ENCODE measurements at regions not wholly inside any gene's neighbourhood (a gene's known extent, or its start where the extent isn't known, plus 50 kb on each side); places are given as distances from the start of the nearest gene placed in this dataset.

- Histone ChIP-seq H3K27ac (ENCODE audit: low read depth, low read length) (no peak overlapping the region), H3K79me2 (ENCODE audit: insufficient read depth, low read length) (no peaks in the 10 kb centered on the region), H3K9ac (ENCODE audit: low read length) (no peak overlapping the region), H2AFZ (ENCODE audit: low read depth, low read length) (no peak overlapping the region), H3K36me3 (ENCODE audit: insufficient read depth, low read length) (no peaks in the 10 kb centered on the region), H4K20me1 (ENCODE audit: insufficient read depth, low read length) (no peaks in the 10 kb centered on the region), H3K4me3 (ENCODE audit: insufficient read depth, low read depth, low read length) (no peak overlapping the region), H3K27me3 (ENCODE audit: insufficient read depth, low read length) (no peaks in the 10 kb centered on the region), H3K4me2 (ENCODE audit: low read length) (no peak overlapping the region), H3K4me1 (ENCODE audit: insufficient read depth, low read length) (no peaks in the 10 kb centered on the region), H3K9me3 (ENCODE audit: insufficient read depth, low read depth, low read length) (no peaks in the 10 kb centered on the region)
- H3K36me3 Mint-ChIP-seq (ENCODE audit: low read depth, unreplicated experiment), result no peaks in the 10 kb centered on the region
- peaks cover 2% of the 10 kb centered on the region for H3K9me3 Mint-ChIP-seq (ENCODE audit: unreplicated experiment)
- H3K4me1 Mint-ChIP-seq (ENCODE audit: low read depth, unreplicated experiment), result no peaks in the 10 kb centered on the region
- DNase-seq (ENCODE audit: low read depth) (no peak), FAIRE-seq (no peak)
- H3K27me3 Mint-ChIP-seq (ENCODE audit: low read depth, unreplicated experiment), result no peaks in the 10 kb centered on the region
- H3K27ac Mint-ChIP-seq (ENCODE audit: unreplicated experiment), result no peak overlapping the region
- no peak overlapping the region for H3K4me3 Mint-ChIP-seq (ENCODE audit: unreplicated experiment)
- no peak for TF ChIP-seq EZH2 (IDR thresholded peaks at IDR 0.05; ENCODE audit: insufficient read depth, low read length)
- TF ChIP-seq, protein P1, sequence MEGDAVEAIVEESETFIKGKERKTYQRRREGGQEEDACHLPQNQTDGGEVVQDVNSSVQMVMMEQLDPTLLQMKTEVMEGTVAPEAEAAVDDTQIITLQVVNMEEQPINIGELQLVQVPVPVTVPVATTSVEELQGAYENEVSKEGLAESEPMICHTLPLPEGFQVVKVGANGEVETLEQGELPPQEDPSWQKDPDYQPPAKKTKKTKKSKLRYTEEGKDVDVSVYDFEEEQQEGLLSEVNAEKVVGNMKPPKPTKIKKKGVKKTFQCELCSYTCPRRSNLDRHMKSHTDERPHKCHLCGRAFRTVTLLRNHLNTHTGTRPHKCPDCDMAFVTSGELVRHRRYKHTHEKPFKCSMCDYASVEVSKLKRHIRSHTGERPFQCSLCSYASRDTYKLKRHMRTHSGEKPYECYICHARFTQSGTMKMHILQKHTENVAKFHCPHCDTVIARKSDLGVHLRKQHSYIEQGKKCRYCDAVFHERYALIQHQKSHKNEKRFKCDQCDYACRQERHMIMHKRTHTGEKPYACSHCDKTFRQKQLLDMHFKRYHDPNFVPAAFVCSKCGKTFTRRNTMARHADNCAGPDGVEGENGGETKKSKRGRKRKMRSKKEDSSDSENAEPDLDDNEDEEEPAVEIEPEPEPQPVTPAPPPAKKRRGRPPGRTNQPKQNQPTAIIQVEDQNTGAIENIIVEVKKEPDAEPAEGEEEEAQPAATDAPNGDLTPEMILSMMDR (IDR thresholded peaks at IDR 0.05; ENCODE audit: insufficient read depth, low read depth, low read length), result no peak
Observed at GRCh38 chr9:107984956-107985355, 495.4 kb upstream of the KLF4 start.

DNA sequence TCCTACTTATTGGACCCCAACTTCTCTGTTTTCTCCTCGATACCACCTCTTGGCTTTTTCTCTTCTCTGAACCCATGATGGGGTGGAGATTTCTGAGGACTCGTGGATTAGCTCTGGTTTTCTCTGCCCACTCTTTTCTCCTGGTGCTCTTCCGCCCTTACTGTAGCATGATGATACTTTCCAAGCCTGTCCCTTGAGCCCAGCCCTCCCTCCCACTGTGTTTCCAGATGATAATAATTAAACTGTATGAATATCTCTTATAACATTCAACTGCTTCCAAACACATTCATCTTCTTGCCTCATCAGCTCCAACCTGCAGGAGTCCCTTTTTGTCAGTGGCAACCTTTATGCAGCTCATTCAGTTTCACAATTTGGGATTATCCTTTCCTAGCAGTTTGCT lies 494.2 kb upstream of the KLF4 start:
- Mint-ChIP-seq H3K27ac (ENCODE audit: unreplicated experiment) (no peak overlapping the region), H3K4me1 (ENCODE audit: low read depth, unreplicated experiment) (no peaks in the 10 kb centered on the region), H3K36me3 (ENCODE audit: low read depth, unreplicated experiment) (no peaks in the 10 kb centered on the region), H3K9me3 (ENCODE audit: unreplicated experiment) (no peaks in the 10 kb centered on the region), H3K4me3 (ENCODE audit: unreplicated experiment) (no peak overlapping the region), H3K27me3 (ENCODE audit: low read depth, unreplicated experiment) (no peaks in the 10 kb centered on the region)
- H4K20me1 ChIP-seq (ENCODE audit: insufficient read depth, low read length), result no peaks in the 10 kb centered on the region
- H2AFZ ChIP-seq (ENCODE audit: low read depth, low read length), result no peak overlapping the region
- H3K4me1 ChIP-seq (ENCODE audit: insufficient read depth, low read length), result no peaks in the 10 kb centered on the region
- no peak for FAIRE-seq
- TF ChIP-seq, protein P1 (IDR thresholded peaks at IDR 0.05; ENCODE audit: insufficient read depth, low read depth, low read length), result no peak
- no peak for TF ChIP-seq EZH2 (IDR thresholded peaks at IDR 0.05; ENCODE audit: insufficient read depth, low read length)
- no peaks in the 10 kb centered on the region for H3K27me3 ChIP-seq (ENCODE audit: insufficient read depth, low read length)
- no peak overlapping the region for H3K4me3 ChIP-seq (ENCODE audit: insufficient read depth, low read depth, low read length)
- no peak overlapping the region for H3K27ac ChIP-seq (ENCODE audit: low read depth, low read length)
- no peak overlapping the region for H3K4me2 ChIP-seq (ENCODE audit: low read length)
- H3K79me2 ChIP-seq (ENCODE audit: insufficient read depth, low read length), result no peaks in the 10 kb centered on the region
- no peak overlapping the region for H3K9ac ChIP-seq (ENCODE audit: low read length)
- H3K36me3 ChIP-seq (ENCODE audit: insufficient read depth, low read length), result no peaks in the 10 kb centered on the region
- H3K9me3 ChIP-seq (ENCODE audit: insufficient read depth, low read depth, low read length), result no peaks in the 10 kb centered on the region
- no peak for DNase-seq (ENCODE audit: low read depth)

- H3K4me3 Mint-ChIP-seq (ENCODE audit: unreplicated experiment), result no peak overlapping the region
- no peak for FAIRE-seq
- TF ChIP-seq EZH2 (IDR thresholded peaks at IDR 0.05; ENCODE audit: insufficient read depth, low read length), result no peak
- TF ChIP-seq, protein P1 (IDR thresholded peaks at IDR 0.05; ENCODE audit: insufficient read depth, low read depth, low read length), result no peak
Observed at GRCh38 chr9:107983181-107983603, 493.6 kb upstream of the KLF4 start.

More at GRCh38 chr9:107983181-107983603, 493.6 kb upstream of the KLF4 start:
- Histone ChIP-seq H3K4me1 (ENCODE audit: insufficient read depth, low read length) (no peaks in the 10 kb centered on the region), H3K4me3 (ENCODE audit: insufficient read depth, low read depth, low read length) (no peak overlapping the region), H3K27ac (ENCODE audit: low read depth, low read length) (no peak overlapping the region), H3K36me3 (ENCODE audit: insufficient read depth, low read length) (no peaks in the 10 kb centered on the region), H4K20me1 (ENCODE audit: insufficient read depth, low read length) (no peaks in the 10 kb centered on the region), H2AFZ (ENCODE audit: low read depth, low read length) (no peak overlapping the region), H3K9ac (ENCODE audit: low read length) (no peak overlapping the region), H3K9me3 (ENCODE audit: insufficient read depth, low read depth, low read length) (no peaks in the 10 kb centered on the region), H3K79me2 (ENCODE audit: insufficient read depth, low read length) (no peaks in the 10 kb centered on the region), H3K27me3 (ENCODE audit: insufficient read depth, low read length) (no peaks in the 10 kb centered on the region), H3K4me2 (ENCODE audit: low read length) (no peak overlapping the region)
- peak; percentile 44 for DNase-seq (ENCODE audit: low read depth)
- H3K27me3 Mint-ChIP-seq (ENCODE audit: low read depth, unreplicated experiment), result no peaks in the 10 kb centered on the region
- no peaks in the 10 kb centered on the region for H3K9me3 Mint-ChIP-seq (ENCODE audit: unreplicated experiment)
- no peaks in the 10 kb centered on the region for H3K4me1 Mint-ChIP-seq (ENCODE audit: low read depth, unreplicated experiment)
- no peaks in the 10 kb centered on the region for H3K36me3 Mint-ChIP-seq (ENCODE audit: low read depth, unreplicated experiment)
- H3K27ac Mint-ChIP-seq (ENCODE audit: unreplicated experiment), result no peak overlapping the region

Measured in astrocyte (in vitro differentiated cells and primary cell).